ENCODE measurements at regions not wholly inside any gene's neighbourhood (a gene's known extent, or its start where the extent isn't known, plus 50 kb on each side); places are given as distances from the start of the nearest gene placed in this dataset.
A peak's percentile ranks its signal among the peaks of the same experiment; 100 is the strongest.

DNA sequence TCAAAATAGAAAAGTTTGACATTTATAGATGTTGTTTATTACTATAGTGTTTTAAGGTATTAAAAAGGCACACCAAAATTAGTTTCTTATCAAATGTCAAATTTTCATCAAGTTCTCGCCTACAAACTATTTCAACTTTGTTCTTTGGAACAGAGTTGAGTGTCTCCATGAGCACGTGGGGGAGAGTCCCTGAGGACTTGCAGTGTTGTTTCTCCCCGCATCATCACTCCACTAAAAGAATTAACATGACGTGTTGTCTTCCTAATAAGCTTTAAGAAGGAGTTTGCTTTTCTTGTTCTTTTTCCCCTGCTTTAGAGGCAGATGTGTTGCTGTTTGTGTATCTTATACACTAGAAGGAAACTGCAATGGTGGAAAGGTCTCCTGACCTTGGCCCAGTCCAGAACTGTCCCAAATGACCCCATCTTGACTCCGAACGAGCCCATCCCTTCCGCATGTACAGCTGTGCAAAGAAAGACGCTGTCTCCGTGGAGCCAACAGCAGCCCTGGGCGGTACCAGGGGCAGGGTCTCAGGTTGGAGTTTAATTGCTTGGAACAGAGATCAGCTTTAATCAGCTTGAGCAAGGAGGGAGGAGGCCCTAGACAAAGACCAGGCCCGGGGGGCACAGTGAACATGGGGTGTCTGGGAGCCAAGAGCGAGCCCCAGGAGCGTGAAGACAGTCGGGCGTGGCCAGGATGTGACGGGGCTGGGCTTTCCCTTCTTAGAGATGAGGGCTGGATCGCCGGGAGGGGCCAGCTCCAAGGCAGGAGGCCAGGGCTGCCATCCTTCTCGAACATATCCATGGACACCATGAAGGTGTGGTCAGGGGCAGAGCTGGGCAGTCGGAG, 215.4 kb upstream of the RTL1 start:
- DNase-seq (ENCODE audit: low read depth): no peak

DNA sequence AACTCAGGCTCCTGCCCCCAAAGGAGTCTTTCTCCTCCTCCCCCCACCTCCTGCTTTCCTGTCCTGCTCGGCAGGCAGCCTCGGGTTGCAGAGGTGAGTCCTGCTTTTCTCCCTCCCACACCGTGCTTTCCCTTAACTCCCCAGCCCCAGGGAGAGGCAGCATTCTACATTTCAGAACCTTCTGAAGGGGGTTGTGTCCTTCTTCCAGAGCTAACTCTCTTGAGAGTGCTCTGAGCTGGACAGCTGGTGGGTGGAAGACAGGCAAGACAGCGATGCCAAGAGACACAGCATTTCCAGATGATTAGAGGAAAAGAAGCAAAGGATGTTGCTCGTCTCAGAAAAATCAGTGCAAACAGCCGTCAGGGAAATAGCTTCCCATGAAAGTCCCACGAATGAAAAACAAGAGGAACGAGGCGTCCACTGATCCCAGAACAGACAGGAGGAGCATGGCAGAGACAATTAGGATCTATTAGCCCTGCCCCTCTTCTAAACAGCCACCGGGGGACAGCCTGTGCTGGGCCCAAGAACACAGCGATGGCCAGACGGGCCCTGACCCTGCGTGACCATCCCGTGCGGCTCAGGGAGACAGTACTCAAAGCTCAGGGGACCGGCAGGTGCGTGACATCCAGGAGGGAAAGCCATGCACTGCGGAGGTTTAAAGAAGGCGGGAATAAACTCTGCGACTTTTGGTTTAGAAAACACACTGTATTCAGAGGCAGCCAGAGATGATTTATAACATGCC, 216.5 kb upstream of the RTL1 start:
- peak; percentile 51 for DNase-seq (ENCODE audit: low read depth)

DNA sequence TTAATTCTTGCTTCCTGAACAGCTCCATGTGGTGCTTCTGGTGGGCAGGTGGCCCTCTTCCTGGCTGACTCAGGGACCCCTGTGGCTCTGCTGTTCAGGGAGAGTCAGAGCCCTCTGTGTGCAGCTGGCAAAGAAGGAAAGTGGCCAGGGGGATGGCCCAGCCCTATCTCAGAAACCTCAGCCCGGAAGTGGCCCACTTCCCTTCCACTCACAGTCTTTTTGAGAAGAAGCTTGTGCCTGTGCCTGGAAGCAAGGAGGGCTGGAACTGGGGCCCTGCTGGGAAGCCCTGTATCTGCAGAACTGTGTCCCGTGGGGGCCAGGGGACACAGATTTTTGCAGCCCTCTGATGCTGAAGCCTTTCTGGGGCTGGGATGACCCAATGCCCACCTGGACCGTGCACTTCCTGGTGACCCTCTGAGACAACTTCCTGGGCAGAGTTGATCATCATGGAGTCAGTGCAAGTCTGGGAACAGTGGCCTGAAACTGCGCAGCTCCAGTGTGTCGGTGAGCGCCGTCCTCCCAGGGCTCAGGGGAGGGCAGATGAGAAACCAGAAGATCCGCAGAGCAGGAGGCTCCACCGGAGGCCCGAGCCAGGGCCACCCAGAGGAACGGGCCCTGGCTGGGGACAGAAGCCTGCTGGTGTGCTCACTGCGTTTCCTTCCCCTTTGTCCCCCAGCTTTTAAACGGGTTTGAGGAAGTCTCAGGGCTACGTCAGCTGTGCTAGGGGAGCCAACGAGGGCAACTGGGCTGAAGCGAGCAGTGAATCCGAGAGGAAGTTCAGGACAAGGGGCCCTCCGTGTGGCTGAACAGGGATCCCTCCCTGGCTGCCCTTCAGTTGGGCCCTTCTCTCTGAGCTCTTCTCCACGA, 217.4 kb upstream of the RTL1 start:
- DNase-seq (ENCODE audit: low read depth): no peak

DNA sequence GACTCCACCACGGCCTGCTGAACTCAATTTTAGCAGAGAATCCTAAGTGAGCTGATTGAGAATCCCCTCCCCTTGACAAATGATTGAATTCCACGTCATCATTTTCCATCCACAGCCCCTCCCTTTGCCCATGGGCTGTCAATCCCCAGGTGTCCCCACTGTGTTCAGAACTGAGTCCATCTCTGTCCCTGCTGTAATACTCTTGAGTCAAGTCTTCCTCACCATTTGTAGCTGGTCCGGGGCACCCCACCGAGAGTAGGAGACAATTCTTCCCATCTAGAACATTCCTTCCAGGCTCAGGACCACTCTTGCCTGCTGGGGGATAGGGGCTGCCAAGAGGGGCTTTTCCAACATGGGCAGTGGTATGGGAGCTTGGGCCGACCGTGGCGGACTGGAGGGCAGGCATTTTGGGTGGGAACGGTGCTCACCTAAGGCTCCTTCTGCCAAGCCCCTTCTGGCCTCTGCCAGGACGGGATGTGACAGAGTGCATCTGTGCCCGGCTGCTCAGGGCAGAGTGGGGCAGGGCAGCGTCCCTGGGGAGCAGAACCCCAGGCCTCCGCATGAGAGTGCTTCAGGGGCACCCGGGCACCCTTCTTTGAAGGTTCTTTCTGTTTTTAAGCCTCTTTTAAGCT, 218.1 kb upstream of the RTL1 start:
- no peak for DNase-seq (ENCODE audit: low read depth)

DNA sequence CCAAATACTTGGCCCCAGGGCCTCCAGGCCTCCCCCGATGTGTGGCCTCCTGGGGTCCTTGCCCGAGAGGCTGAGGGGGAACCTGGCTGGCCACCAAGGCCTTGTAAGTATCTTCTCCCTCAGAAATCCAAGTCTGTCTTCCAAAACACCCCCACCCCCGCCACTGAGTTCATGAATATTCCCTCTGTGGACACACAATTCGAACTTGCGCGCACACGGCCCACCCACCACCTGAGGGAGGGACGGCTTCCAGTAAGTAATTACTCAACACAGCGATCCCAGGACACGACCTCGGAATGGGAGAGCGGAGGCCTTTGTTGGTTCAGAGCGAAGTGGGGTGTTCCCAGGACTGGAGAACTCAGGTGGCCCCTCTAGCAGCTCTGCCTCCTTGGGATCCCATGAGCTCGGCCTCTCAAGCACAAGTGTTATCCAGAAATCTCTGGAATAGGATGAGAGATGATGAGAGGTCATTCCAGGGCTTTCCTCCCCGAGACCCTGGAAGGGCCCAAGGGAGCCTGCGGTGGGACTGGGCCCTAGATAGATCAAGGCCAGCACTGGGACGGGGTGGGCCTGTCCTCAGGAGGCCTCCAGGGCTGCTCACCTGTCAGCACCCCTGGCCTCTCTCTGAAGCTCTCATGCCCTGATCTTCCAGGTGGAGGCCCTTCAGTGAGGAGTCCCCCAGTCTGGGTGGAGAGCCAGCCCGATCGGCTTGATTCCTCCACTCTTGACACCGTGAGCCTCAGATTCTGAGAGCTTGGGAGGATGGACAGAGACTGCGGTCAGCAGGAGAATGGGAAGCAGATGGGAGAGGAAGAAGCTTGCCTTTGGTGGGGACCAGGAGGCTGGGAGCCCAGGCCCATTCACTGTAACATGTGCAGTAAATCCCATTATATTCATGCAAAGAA, 219.0 kb upstream of the RTL1 start:
- DNase-seq (ENCODE audit: low read depth): no peak

DNA sequence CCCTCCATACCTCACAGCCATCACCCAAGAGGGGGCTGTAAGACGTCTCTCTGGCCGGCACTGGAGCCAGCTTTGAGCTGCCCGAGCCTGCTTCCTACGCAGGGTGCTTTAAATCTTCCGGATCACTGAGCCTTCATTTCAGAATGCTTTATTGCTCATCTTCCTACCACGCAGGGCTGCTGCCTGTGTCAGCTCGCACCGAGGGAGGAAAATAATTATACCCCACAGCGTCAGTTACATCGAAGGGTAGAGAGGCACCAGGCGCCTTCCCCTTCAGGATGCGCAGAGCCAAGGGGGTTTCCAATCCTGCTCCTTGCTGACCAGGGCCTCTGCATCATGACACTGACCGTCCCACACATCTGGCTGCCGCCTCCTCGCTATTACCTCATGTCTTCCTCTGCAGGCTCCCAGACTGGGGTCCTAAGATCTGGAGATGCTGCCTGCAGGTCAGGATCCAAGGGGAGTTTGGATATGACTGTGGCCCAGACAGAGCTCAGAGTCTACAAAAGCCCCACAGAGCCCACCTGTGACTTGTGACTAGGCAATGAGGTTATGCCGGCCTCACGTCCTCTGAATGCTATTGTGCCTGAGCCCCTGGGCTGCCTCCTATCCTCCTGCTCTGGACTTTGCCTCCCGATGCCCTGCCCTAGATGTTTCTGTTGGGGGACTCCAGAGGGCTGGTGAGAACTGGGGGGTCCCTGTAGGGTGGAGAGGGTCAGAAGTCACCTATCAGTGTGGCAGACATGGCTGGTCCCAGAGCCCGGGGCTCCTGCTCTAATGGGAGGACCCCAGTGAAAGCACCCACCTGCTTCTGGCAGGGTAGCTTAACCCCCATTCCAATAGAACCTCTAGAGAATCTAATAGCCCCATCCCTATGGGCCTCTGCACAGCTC, 220.3 kb upstream of the RTL1 start:
- DNase-seq (ENCODE audit: low read depth): no peak

DNA sequence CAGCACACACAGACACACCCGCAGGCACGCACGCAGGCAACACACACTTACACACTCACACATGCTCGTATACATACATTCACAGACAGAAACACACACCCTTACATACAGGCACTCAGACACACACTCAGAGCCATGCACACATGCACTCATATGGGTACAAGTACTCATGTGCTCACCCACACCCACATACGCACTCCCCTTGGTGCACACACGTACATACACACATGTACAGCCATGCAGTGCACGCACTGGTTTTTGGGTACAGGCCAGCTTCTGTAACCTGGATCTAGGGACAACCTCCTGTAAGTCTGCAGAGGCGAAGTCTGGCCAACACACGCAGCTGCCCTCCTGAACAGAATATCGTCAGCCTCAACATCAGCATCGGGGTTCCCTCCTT, 221.3 kb upstream of the RTL1 start:
- DNase-seq (ENCODE audit: low read depth): no peak

DNA sequence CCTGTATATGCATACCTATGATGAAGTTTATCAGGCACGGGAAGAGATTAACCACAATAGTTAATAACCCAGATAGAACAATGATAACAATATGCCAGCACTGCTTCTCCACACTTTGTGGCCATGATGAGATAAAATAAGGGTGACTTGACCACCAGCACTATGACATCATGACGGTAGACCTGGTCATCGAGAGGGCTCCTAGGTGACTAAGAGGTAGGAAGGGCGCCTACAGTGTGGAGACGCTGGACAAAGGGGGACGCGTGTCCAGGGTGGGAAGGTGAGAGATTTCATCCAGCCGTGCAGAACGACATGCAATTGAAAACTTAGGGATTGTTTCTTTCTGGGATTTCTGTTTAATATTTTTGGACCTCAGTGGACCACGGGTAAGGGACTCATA, 221.8 kb upstream of the RTL1 start:
- no peak for DNase-seq (ENCODE audit: low read depth)

DNA sequence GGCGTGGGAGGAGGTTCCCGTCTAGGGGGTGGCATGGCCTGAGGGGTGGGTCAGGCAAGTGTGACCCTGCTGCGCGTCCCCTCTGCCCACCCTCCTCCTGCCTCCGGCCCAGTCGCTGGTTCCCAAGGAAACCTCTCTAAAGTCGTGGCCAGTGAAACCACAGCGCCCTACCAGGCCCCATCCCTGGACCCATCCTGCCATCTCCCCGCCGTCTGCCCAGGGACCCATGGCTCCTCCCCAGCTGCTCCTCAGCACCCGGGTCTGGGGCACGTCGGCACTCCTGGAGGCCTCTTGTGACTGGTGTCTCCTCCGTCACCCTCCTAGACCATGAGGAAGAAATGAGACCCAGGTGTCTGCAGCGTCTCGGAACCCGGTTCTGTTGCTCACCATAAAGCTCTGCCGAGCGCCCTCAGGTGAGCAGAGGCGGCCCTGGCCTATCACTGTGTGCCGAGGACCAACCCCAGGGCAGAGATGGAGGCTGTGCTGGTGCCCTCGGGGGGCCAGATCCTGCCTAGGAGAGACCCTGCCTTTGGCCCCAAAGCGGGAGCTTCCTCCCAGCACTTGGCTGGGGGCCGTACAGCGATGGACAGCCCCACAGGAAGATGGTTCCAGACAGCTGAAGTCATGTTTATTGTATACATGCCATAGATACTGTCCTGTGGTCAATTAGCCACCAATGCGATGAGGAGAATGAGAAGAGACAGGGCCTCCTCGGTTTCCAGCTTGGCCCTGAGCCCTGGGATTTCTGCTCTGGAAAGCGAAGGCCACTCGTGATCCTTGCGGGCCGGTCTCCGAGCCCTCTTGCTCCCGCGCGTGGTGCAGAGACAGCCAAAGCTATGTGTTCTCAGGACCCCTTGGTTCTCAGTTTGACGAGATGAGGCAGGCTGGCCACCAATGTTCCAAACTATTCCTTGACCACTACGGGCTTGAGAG, 222.5 kb upstream of the RTL1 start:
- DNase-seq (ENCODE audit: low read depth): no peak

DNA sequence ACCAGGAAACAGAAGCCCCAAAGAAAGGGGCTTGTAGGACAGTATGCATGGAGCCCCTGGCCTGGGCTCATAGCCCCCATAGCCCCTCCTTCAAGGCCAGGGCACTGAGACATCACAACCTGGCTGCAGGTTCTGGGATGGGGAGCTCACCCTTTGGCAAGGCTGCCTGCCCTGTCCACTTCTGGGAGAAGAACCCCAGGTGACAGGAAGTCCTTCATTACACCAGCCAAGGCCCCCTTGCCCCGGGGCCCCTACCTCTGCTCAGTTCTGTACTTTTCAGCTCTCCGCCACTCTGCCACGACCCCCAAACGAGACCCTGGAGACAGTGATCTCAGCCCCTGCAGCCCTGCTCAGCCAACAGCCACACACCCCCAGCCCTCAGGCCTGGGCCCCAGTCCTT, 223.2 kb upstream of the RTL1 start:
- no peak for DNase-seq (ENCODE audit: low read depth)

DNA sequence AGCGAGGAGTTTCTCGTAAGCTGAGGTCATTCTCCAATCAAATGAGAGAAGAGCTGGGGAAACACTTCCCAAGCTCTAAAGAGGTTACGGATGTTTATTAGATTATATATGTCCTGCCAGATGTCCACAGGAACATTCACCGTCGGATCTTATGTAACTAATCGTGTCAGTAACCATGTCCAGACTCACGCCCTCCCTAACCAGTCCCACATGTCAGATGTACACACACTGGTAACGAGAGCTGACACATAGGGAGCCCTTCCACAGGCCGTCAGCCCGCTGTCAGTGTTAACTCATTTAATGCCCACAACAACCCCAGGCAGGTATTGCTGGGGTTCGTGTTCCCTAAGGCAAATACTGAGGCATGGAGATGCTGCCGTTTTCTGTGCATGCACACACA, 223.7 kb upstream of the RTL1 start:
- DNase-seq (ENCODE audit: low read depth): no peak

DNA sequence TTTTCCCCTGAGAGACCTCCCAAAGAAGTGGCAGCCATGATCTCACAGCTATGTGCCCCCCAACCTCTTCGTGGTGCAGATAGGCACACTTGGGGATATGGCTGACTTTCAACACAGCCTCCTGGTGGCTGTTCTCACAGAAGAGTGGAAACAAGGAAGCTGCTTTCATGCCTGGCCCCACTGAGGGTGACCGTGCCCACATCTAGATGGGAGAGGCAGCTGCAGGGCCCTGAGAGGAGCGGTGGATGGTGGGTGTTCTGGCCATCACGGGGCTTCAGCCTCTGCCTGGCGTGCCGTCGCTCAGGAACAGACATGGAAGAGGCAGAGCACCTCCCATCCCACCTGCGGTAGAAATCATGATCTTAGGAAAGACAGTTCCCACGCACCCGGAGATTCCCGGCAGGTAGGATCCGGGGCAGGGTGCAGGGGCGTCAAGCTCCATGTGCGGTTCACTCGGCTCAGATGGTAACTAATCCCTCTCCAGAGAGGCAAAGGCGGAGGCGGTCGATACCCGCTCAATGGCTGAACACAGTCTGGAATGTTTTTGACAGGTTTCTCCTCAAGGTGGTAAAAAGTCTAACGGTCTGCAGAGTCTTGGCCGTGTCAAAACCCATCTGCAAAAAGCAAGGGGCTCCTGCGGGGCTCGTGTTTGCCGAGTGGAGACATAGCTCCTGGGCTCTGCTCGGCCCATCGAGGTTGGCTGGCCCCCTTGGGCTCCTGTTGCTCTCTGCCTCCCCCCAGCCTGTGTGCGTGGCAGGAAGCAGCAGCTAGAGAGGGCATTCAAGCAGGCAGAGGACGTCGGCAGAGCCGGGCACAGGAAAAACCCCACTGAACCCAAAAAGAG, 225.2 kb upstream of the RTL1 start:
- no peak for DNase-seq (ENCODE audit: low read depth)

DNA sequence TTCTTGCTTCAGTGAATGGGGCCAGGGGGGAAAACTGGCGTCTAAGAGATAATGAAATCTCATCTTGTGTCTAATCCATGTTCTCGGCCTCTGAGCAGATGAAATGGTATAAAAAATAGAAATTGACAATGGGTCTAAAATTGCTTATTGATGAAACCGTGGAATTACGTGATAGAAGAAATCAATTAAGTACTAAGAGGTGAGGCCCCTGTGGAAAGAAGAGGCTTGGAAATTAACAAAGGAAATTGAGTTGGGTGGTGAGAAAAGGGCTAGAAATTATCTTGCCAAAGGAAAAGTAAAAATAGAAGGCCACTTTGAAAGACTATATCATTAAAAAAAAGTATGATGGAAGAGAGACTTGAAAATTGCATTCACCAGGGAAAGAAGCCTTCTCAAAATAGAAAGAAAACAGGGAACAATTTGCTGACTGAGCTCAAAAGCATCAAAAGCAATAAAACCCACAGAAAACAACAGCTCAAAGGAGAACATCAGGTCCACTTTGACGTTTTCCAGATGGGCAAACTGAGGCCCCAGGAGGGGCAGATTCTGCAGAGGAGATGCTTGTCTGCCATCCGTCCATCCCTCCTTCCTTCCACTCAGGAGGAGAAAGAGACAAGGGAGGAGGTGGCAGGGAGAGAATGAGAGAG, 226.1 kb upstream of the RTL1 start:
- no peak for DNase-seq (ENCODE audit: low read depth)

DNA sequence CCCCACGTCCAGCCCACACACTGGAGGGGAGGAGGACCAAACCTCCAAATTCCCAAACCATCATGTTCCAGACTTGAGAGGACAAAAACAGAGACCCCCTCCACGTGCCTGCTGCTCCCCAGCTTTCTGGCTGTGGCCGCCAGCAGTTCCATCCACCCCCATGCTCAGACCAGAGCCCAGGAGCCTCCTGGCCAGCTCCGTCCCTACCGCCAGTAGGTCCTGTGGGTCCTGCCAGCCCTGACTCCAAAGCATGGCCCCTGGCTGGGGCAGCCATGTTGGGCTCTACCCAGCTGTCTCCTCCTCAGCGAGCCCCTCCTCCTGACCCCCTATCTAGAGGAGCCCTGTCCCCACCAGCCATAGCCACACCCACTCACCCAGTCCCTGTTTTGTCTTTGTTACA, 227.3 kb upstream of the RTL1 start:
- DNase-seq (ENCODE audit: low read depth): no peak

DNA sequence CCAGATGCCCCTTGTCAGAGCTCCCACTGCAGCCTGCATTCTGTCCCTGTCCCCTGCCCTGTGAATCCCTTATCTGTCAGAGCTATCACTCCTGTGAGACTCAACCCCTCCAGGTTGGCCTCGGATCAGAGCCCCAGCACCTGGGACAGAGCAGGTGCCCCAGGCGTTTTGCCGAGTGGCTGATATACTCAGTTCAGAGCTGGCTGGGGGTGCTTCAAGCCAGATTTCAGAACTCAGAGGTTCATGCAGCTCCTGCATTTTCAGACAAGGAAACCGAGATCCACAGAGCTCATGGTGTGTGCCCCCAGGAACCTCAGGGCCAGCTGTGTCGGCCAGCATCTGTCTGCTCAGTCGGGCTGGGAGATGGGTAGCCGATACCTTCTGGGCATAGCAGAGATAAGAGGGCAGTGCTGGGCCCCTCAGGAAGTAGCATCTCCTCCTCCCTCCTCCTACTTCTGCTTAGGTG, 228.0 kb upstream of the RTL1 start:
- DNase-seq (ENCODE audit: low read depth): no peak

DNA sequence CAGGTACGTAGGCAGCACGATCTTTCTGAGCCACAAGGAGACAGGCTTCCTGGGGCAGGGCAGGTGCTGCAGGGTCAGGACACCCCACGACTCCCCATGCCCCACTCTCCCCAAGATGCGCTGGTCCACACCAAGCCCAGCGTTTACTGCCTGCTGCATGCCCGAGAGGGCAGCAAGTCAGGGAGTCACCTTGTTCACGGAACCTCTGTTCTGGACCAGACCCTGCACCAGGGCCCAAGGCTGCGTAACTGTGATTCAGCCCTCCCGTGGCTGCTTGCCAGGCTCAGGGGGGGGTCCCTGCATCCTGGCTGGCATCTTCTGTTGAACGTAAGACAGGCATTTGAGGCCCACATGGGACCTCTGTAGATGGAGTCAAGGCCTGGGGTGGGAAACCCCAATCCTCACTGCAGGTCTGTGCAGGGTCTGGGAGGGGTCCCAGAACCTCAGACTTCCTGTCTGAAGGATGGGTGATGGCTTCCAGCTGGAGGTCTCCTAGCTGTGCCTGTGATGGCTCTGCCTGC, 228.6 kb upstream of the RTL1 start:
- DNase-seq (ENCODE audit: low read depth): no peak

DNA sequence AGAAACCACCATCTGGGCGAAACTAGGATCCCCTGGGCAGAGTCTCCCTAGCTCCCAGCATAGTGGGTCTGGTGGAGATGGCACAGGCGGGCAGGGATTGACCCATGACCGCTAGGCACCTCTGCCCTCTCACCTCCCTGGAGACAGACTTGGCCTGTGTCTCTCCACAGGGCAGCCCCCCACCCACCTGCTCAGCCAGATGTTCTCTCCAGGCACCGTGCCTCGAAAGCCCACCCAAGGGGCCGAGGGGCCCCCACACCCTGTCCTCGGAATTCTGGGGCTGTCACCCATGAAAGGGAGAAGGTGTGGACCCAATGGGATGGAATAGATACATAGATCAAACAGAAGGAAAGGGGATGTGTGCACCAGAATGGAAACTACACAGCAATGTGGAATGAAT, 229.1 kb upstream of the RTL1 start:
- no peak for DNase-seq (ENCODE audit: low read depth)

All from forelimb muscle (tissue), 1 donor.